Activated CD4-positive, alpha-beta T cell treated with anti-CD3 and anti-CD28 coated beads, Interleukin-2, Interleukin-4, amounts not matched to agents 100 ng/mL and 50 ng/mL, durations not matched to agents 16 hours and 8 hours (primary cell): ENCODE measurements at regions not wholly inside any gene's neighbourhood (a gene's known extent, or its start where the extent isn't known, plus 50 kb on each side); places are given as distances from the start of the nearest gene placed in this dataset.
"Not testable (repeated sequence)": the region's sequence is repeated elsewhere in the genome, so short reads cannot be mapped to it uniquely, and the experiment has no call there.

Experiments used
- DNase-seq: peaks from one replicate; pipeline ENCODE4 v3.0.0-alpha.2; 2020; ENCODE audit warnings: low spot score

- no peak for DNase-seq
These were observed 1850.0 kb upstream of the ACO1 start for GRCh38 chr9:30534455-30534854.

GRCh38 chr9:30534896-30535295 lies 1849.5 kb upstream of the ACO1 start:
- DNase-seq: no peak

GRCh38 chr9:30536494-30536893 lies 1847.9 kb upstream of the ACO1 start:
- no peak for DNase-seq

- DNase-seq: not testable (repeated sequence)
These were observed 1844.7 kb upstream of the ACO1 start for GRCh38 chr9:30539696-30540095.

- DNase-seq: no peak
These were observed 1809.9 kb upstream of the ACO1 start for GRCh38 chr9:30574355-30575151.

GRCh38 chr9:30575218-30575617 lies 1809.2 kb upstream of the ACO1 start:
- DNase-seq: no peak

GRCh38 chr9:30575691-30576090 lies 1808.8 kb upstream of the ACO1 start:
- no peak for DNase-seq

- no peak for DNase-seq
These were observed 1804.6 kb upstream of the ACO1 start for GRCh38 chr9:30579810-30580209.

- DNase-seq: no peak
These were observed 1802.2 kb upstream of the ACO1 start for GRCh38 chr9:30582240-30582639.

- no peak for DNase-seq
These were observed 1799.9 kb upstream of the ACO1 start for GRCh38 chr9:30584559-30584958.

GRCh38 chr9:30591461-30591860 lies 1793.0 kb upstream of the ACO1 start:
- no peak for DNase-seq

- no peak for DNase-seq
These were observed 1786.8 kb upstream of the ACO1 start for GRCh38 chr9:30597608-30598007.

GRCh38 chr9:30605936-30606335 lies 1778.5 kb upstream of the ACO1 start:
- no peak for DNase-seq

GRCh38 chr9:30609713-30610112 lies 1774.7 kb upstream of the ACO1 start:
- no peak for DNase-seq

- not testable (repeated sequence) for DNase-seq
These were observed 1767.7 kb upstream of the ACO1 start for GRCh38 chr9:30616782-30617181.

- no peak for DNase-seq
These were observed 1761.9 kb upstream of the ACO1 start for GRCh38 chr9:30622561-30622960.

- DNase-seq: no peak
These were observed 1755.4 kb upstream of the ACO1 start for GRCh38 chr9:30628915-30629567.

GRCh38 chr9:30630459-30630858 lies 1754.0 kb upstream of the ACO1 start:
- DNase-seq: no peak

- DNase-seq: not testable (repeated sequence)
These were observed 1737.8 kb upstream of the ACO1 start for GRCh38 chr9:30646639-30647038.

- DNase-seq: no peak
These were observed 1722.5 kb upstream of the ACO1 start for GRCh38 chr9:30661925-30662324.

GRCh38 chr9:30670805-30671562 lies 1713.5 kb upstream of the ACO1 start:
- DNase-seq: no peak

GRCh38 chr9:30673132-30673531 lies 1711.3 kb upstream of the ACO1 start:
- no peak for DNase-seq

- DNase-seq: no peak
These were observed 1707.8 kb upstream of the ACO1 start for GRCh38 chr9:30676651-30677050.
